ENCODE measurements at regions not wholly inside any gene's neighbourhood (a gene's known extent, or its start where the extent isn't known, plus 50 kb on each side); places are given as distances from the start of the nearest gene placed in this dataset.

DNA sequence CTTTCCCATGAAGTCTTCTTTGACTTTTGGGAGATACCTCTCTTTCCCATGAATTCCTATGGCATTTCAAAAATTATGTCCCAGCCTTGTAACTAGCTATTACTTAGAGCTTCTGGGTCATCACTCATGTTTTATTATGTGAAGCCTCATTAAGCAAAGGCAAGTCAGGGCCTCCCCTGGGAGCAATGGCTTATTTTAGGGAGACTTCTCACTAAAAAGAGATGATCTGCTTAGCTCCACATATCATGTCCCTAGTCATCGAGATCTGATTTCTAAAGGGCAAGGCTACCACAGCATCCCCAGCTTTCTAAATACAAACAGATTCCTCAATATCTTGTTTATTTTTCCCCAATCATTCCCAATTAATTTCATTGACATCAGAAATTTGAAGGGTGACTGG, 154.0 kb upstream of the MANEA start:
- Histone ChIP-seq H3K27me3 (ENCODE audit: insufficient read depth, low read length) (no peaks in the 10 kb centered on the region), H4K20me1 (ENCODE audit: insufficient read depth, low read length) (no peaks in the 10 kb centered on the region), H3K79me2 (ENCODE audit: insufficient read depth, low read length) (no peaks in the 10 kb centered on the region), H3K4me3 (ENCODE audit: insufficient read depth, low read depth, low read length) (no peak overlapping the region), H3K9ac (ENCODE audit: low read length) (no peak overlapping the region), H2AFZ (ENCODE audit: low read depth, low read length) (no peak overlapping the region), H3K36me3 (ENCODE audit: insufficient read depth, low read length) (no peaks in the 10 kb centered on the region), H3K4me1 (ENCODE audit: insufficient read depth, low read length) (no peaks in the 10 kb centered on the region), H3K4me2 (ENCODE audit: low read length) (no peak overlapping the region), H3K27ac (ENCODE audit: low read depth, low read length) (no peak overlapping the region), H3K9me3 (ENCODE audit: insufficient read depth, low read depth, low read length) (no peaks in the 10 kb centered on the region)
- no peak for TF ChIP-seq EZH2 (IDR thresholded peaks at IDR 0.05; ENCODE audit: insufficient read depth, low read length)
- TF ChIP-seq, protein P1, sequence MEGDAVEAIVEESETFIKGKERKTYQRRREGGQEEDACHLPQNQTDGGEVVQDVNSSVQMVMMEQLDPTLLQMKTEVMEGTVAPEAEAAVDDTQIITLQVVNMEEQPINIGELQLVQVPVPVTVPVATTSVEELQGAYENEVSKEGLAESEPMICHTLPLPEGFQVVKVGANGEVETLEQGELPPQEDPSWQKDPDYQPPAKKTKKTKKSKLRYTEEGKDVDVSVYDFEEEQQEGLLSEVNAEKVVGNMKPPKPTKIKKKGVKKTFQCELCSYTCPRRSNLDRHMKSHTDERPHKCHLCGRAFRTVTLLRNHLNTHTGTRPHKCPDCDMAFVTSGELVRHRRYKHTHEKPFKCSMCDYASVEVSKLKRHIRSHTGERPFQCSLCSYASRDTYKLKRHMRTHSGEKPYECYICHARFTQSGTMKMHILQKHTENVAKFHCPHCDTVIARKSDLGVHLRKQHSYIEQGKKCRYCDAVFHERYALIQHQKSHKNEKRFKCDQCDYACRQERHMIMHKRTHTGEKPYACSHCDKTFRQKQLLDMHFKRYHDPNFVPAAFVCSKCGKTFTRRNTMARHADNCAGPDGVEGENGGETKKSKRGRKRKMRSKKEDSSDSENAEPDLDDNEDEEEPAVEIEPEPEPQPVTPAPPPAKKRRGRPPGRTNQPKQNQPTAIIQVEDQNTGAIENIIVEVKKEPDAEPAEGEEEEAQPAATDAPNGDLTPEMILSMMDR (IDR thresholded peaks at IDR 0.05; ENCODE audit: insufficient read depth, low read depth, low read length), result no peak
- FAIRE-seq, result no peak
- Mint-ChIP-seq H3K36me3 (ENCODE audit: low read depth, unreplicated experiment) (no peaks in the 10 kb centered on the region), H3K4me3 (ENCODE audit: unreplicated experiment) (no peak overlapping the region), H3K4me1 (ENCODE audit: low read depth, unreplicated experiment) (no peaks in the 10 kb centered on the region), H3K27me3 (ENCODE audit: low read depth, unreplicated experiment) (no peaks in the 10 kb centered on the region), H3K9me3 (ENCODE audit: unreplicated experiment) (peaks cover 10% of the 10 kb centered on the region), H3K27ac (ENCODE audit: unreplicated experiment) (no peak overlapping the region)
- no peak for DNase-seq (ENCODE audit: low read depth)

DNA sequence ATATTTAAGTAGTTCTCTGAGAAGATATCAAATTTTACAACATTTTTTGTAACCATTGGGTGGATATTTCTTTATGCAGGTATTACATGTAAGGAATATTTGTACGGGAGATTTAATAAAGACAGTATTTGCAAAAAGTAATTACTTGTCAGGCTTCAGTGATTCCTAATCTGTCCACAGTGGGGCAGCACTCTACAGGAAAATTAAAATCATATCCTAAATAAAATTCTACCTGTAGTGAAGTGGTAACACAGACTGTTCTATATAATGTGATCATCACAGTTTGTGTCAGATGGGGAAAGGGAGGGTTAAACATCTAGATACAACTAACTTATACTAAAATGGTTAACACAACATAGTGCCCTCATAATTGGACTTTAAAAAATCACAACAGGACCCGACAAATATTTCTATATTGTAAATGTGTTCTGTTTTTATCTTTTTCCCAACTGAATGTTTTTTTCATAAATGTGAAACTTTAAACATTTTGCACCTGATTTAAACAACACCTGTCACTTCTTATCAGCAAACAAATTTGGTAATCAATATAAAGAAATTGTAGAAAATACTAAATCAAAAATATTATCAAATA, 145.6 kb upstream of the MANEA start:
- Mint-ChIP-seq H3K36me3 (ENCODE audit: low read depth, unreplicated experiment) (no peaks in the 10 kb centered on the region), H3K4me3 (ENCODE audit: unreplicated experiment) (no peak overlapping the region), H3K9me3 (ENCODE audit: unreplicated experiment) (no peaks in the 10 kb centered on the region), H3K4me1 (ENCODE audit: low read depth, unreplicated experiment) (no peaks in the 10 kb centered on the region), H3K27ac (ENCODE audit: unreplicated experiment) (no peak overlapping the region), H3K27me3 (ENCODE audit: low read depth, unreplicated experiment) (no peaks in the 10 kb centered on the region)
- Histone ChIP-seq H3K4me1 (ENCODE audit: insufficient read depth, low read length) (no peaks in the 10 kb centered on the region), H3K9me3 (ENCODE audit: insufficient read depth, low read depth, low read length) (no peaks in the 10 kb centered on the region), H3K9ac (ENCODE audit: low read length) (no peak overlapping the region), H2AFZ (ENCODE audit: low read depth, low read length) (no peak overlapping the region), H4K20me1 (ENCODE audit: insufficient read depth, low read length) (no peaks in the 10 kb centered on the region), H3K27me3 (ENCODE audit: insufficient read depth, low read length) (no peaks in the 10 kb centered on the region), H3K4me3 (ENCODE audit: insufficient read depth, low read depth, low read length) (no peak overlapping the region), H3K4me2 (ENCODE audit: low read length) (no peak overlapping the region), H3K27ac (ENCODE audit: low read depth, low read length) (no peak overlapping the region), H3K36me3 (ENCODE audit: insufficient read depth, low read length) (no peaks in the 10 kb centered on the region), H3K79me2 (ENCODE audit: insufficient read depth, low read length) (no peaks in the 10 kb centered on the region)
- FAIRE-seq (peak; percentile 32), DNase-seq (ENCODE audit: low read depth) (peak; percentile 6)
- TF ChIP-seq, protein P1 (IDR thresholded peaks at IDR 0.05; ENCODE audit: insufficient read depth, low read depth, low read length), result peak; percentile 60
- no peak for TF ChIP-seq EZH2 (IDR thresholded peaks at IDR 0.05; ENCODE audit: insufficient read depth, low read length)

DNA sequence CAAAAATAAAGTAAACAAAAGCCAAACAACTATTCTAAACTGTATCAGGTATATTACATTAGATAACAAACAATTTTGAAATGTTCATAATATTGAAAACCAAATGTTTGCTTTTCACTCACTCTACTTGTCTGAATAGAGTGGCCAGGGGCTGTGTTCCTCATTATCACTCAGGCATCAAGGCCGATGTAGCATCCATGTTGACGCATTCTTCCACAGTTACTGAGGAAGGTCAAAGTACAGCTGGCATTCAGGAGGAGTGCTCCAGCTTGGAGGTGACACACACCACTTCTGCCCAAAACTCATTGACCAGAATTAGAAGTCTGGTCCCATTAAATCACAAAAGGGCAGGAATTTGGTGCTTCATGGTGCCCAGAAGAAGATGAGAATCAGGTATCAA, 137.6 kb upstream of the MANEA start:
- Histone ChIP-seq H3K9me3 (ENCODE audit: insufficient read depth, low read depth, low read length) (no peaks in the 10 kb centered on the region), H3K9ac (ENCODE audit: low read length) (no peak overlapping the region), H4K20me1 (ENCODE audit: insufficient read depth, low read length) (no peaks in the 10 kb centered on the region), H3K4me3 (ENCODE audit: insufficient read depth, low read depth, low read length) (no peak overlapping the region), H3K27ac (ENCODE audit: low read depth, low read length) (no peak overlapping the region), H3K79me2 (ENCODE audit: insufficient read depth, low read length) (no peaks in the 10 kb centered on the region), H3K27me3 (ENCODE audit: insufficient read depth, low read length) (no peaks in the 10 kb centered on the region), H3K4me2 (ENCODE audit: low read length) (no peak overlapping the region), H2AFZ (ENCODE audit: low read depth, low read length) (no peak overlapping the region), H3K4me1 (ENCODE audit: insufficient read depth, low read length) (no peaks in the 10 kb centered on the region), H3K36me3 (ENCODE audit: insufficient read depth, low read length) (no peaks in the 10 kb centered on the region)
- no peaks in the 10 kb centered on the region for H3K9me3 Mint-ChIP-seq (ENCODE audit: unreplicated experiment)
- H3K27me3 Mint-ChIP-seq (ENCODE audit: low read depth, unreplicated experiment), result no peaks in the 10 kb centered on the region
- no peaks in the 10 kb centered on the region for H3K36me3 Mint-ChIP-seq (ENCODE audit: low read depth, unreplicated experiment)
- H3K4me3 Mint-ChIP-seq (ENCODE audit: unreplicated experiment), result no peak overlapping the region
- TF ChIP-seq, protein P1 (IDR thresholded peaks at IDR 0.05; ENCODE audit: insufficient read depth, low read depth, low read length), result no peak
- no peak for TF ChIP-seq EZH2 (IDR thresholded peaks at IDR 0.05; ENCODE audit: insufficient read depth, low read length)
- DNase-seq (ENCODE audit: low read depth), result no peak
- no peak for FAIRE-seq
- no peak overlapping the region for H3K27ac Mint-ChIP-seq (ENCODE audit: unreplicated experiment)
- H3K4me1 Mint-ChIP-seq (ENCODE audit: low read depth, unreplicated experiment), result no peaks in the 10 kb centered on the region

Measured in astrocyte (in vitro differentiated cells and primary cell).